ENCODE measurements at regions not wholly inside any gene's neighbourhood (a gene's known extent, or its start where the extent isn't known, plus 50 kb on each side); places are given as distances from the start of the nearest gene placed in this dataset.

GRCh38 chr6:140046016-140046632, 671.7 kb upstream of the CITED2 start:
- Histone ChIP-seq H3K4me3 (ENCODE audit: insufficient read depth, low read depth, low read length) (no peak overlapping the region), H3K79me2 (ENCODE audit: insufficient read depth, low read length) (no peaks in the 10 kb centered on the region), H2AFZ (ENCODE audit: low read depth, low read length) (no peak overlapping the region), H3K9ac (ENCODE audit: low read length) (no peak overlapping the region), H3K27me3 (ENCODE audit: insufficient read depth, low read length) (no peaks in the 10 kb centered on the region), H4K20me1 (ENCODE audit: insufficient read depth, low read length) (no peaks in the 10 kb centered on the region), H3K9me3 (ENCODE audit: insufficient read depth, low read depth, low read length) (no peaks in the 10 kb centered on the region), H3K27ac (ENCODE audit: low read depth, low read length) (no peak overlapping the region), H3K4me1 (ENCODE audit: insufficient read depth, low read length) (peaks cover 15% of the 10 kb centered on the region), H3K36me3 (ENCODE audit: insufficient read depth, low read length) (no peaks in the 10 kb centered on the region), H3K4me2 (ENCODE audit: low read length) (no peak overlapping the region)
- Mint-ChIP-seq H3K9me3 (ENCODE audit: unreplicated experiment) (no peaks in the 10 kb centered on the region), H3K27ac (ENCODE audit: unreplicated experiment) (no peak overlapping the region), H3K4me1 (ENCODE audit: low read depth, unreplicated experiment) (peaks cover 36% of the 10 kb centered on the region), H3K27me3 (ENCODE audit: low read depth, unreplicated experiment) (no peaks in the 10 kb centered on the region), H3K4me3 (ENCODE audit: unreplicated experiment) (no peak overlapping the region), H3K36me3 (ENCODE audit: low read depth, unreplicated experiment) (peaks cover 3% of the 10 kb centered on the region)
- FAIRE-seq, result no peak
- DNase-seq (ENCODE audit: low read depth), result no peak
- TF ChIP-seq EZH2 (IDR thresholded peaks at IDR 0.05; ENCODE audit: insufficient read depth, low read length) (no peak), CTCF (IDR thresholded peaks at IDR 0.05; ENCODE audit: insufficient read depth, low read depth, low read length) (no peak)

- Histone ChIP-seq H3K79me2 (ENCODE audit: insufficient read depth, low read length) (no peaks in the 10 kb centered on the region), H3K9ac (ENCODE audit: low read length) (no peak overlapping the region), H4K20me1 (ENCODE audit: insufficient read depth, low read length) (no peaks in the 10 kb centered on the region), H3K4me3 (ENCODE audit: insufficient read depth, low read depth, low read length) (no peak overlapping the region), H3K27ac (ENCODE audit: low read depth, low read length) (no peak overlapping the region), H3K27me3 (ENCODE audit: insufficient read depth, low read length) (no peaks in the 10 kb centered on the region), H3K4me1 (ENCODE audit: insufficient read depth, low read length) (peaks cover 6% of the 10 kb centered on the region), H3K4me2 (ENCODE audit: low read length) (no peak overlapping the region), H2AFZ (ENCODE audit: low read depth, low read length) (no peak overlapping the region), H3K36me3 (ENCODE audit: insufficient read depth, low read length) (no peaks in the 10 kb centered on the region), H3K9me3 (ENCODE audit: insufficient read depth, low read depth, low read length) (no peaks in the 10 kb centered on the region)
- H3K36me3 Mint-ChIP-seq (ENCODE audit: low read depth, unreplicated experiment), result peaks cover 3% of the 10 kb centered on the region
- H3K9me3 Mint-ChIP-seq (ENCODE audit: unreplicated experiment), result no peaks in the 10 kb centered on the region
- DNase-seq (ENCODE audit: low read depth) (no peak), FAIRE-seq (no peak)
- no peaks in the 10 kb centered on the region for H3K27me3 Mint-ChIP-seq (ENCODE audit: low read depth, unreplicated experiment)
- H3K27ac Mint-ChIP-seq (ENCODE audit: unreplicated experiment), result no peak overlapping the region
- H3K4me3 Mint-ChIP-seq (ENCODE audit: unreplicated experiment), result no peak overlapping the region
- H3K4me1 Mint-ChIP-seq (ENCODE audit: low read depth, unreplicated experiment), result peaks cover 29% of the 10 kb centered on the region
- TF ChIP-seq CTCF (IDR thresholded peaks at IDR 0.05; ENCODE audit: insufficient read depth, low read depth, low read length), result no peak
- TF ChIP-seq EZH2 (IDR thresholded peaks at IDR 0.05; ENCODE audit: insufficient read depth, low read length), result no peak
Observed at GRCh38 chr6:140045116-140045515, 670.7 kb upstream of the CITED2 start.

GRCh38 chr6:140044626-140045025, 670.2 kb upstream of the CITED2 start:
- Histone ChIP-seq H2AFZ (ENCODE audit: low read depth, low read length) (no peak overlapping the region), H3K27me3 (ENCODE audit: insufficient read depth, low read length) (no peaks in the 10 kb centered on the region), H4K20me1 (ENCODE audit: insufficient read depth, low read length) (no peaks in the 10 kb centered on the region), H3K79me2 (ENCODE audit: insufficient read depth, low read length) (no peaks in the 10 kb centered on the region), H3K36me3 (ENCODE audit: insufficient read depth, low read length) (no peaks in the 10 kb centered on the region), H3K27ac (ENCODE audit: low read depth, low read length) (no peak overlapping the region), H3K4me2 (ENCODE audit: low read length) (no peak overlapping the region), H3K4me3 (ENCODE audit: insufficient read depth, low read depth, low read length) (no peak overlapping the region), H3K9me3 (ENCODE audit: insufficient read depth, low read depth, low read length) (no peaks in the 10 kb centered on the region), H3K4me1 (ENCODE audit: insufficient read depth, low read length) (peaks cover 1% of the 10 kb centered on the region), H3K9ac (ENCODE audit: low read length) (no peak overlapping the region)
- H3K4me1 Mint-ChIP-seq (ENCODE audit: low read depth, unreplicated experiment), result peaks cover 24% of the 10 kb centered on the region
- no peaks in the 10 kb centered on the region for H3K27me3 Mint-ChIP-seq (ENCODE audit: low read depth, unreplicated experiment)
- DNase-seq (ENCODE audit: low read depth) (no peak), FAIRE-seq (peak; percentile 13)
- TF ChIP-seq CTCF (IDR thresholded peaks at IDR 0.05; ENCODE audit: insufficient read depth, low read depth, low read length) (no peak), EZH2 (IDR thresholded peaks at IDR 0.05; ENCODE audit: insufficient read depth, low read length) (no peak)
- no peaks in the 10 kb centered on the region for H3K9me3 Mint-ChIP-seq (ENCODE audit: unreplicated experiment)
- H3K4me3 Mint-ChIP-seq (ENCODE audit: unreplicated experiment), result no peak overlapping the region
- no peak overlapping the region for H3K27ac Mint-ChIP-seq (ENCODE audit: unreplicated experiment)
- H3K36me3 Mint-ChIP-seq (ENCODE audit: low read depth, unreplicated experiment), result peaks cover 3% of the 10 kb centered on the region
